T-helper 2 cell treated with Interferon-gamma antibody and Interleukin-4, amounts not matched to agents 5 μg/mL and 100 μg/mL, for 36 hours (primary cell): ENCODE measurements at regions not wholly inside any gene's neighbourhood (a gene's known extent, or its start where the extent isn't known, plus 50 kb on each side); places are given as distances from the start of the nearest gene placed in this dataset.
"Not testable (repeated sequence)": the region's sequence is repeated elsewhere in the genome, so short reads cannot be mapped to it uniquely, and the experiment has no call there.

Experiments
- DNase-seq: peaks from one replicate; pipeline ENCODE4 v3.0.0; 2021; ENCODE audit warnings: low spot score
- H3K27ac Mint-ChIP-seq: one replicate; pipeline ENCODE4 v1.8.0; 2021; ENCODE audit warnings: mild to moderate bottlenecking, mixed read lengths
- H3K27me3 Mint-ChIP-seq: one replicate; pipeline ENCODE4 v1.8.0; 2021; ENCODE audit warnings: low read depth, mixed read lengths
- H3K36me3 Mint-ChIP-seq: one replicate; pipeline ENCODE4 v1.8.0; 2021; ENCODE audit warnings: low read depth, mixed read lengths
- H3K4me1 Mint-ChIP-seq: one replicate; pipeline ENCODE4 v1.8.0; 2021; ENCODE audit warnings: low read depth, mixed read lengths
- H3K4me3 Mint-ChIP-seq: one replicate; pipeline ENCODE4 v1.8.0; 2022; ENCODE audit warnings: mild to moderate bottlenecking, moderate library complexity, mixed read lengths
- H3K9me3 Mint-ChIP-seq: one replicate; pipeline ENCODE4 v1.8.0; 2021; ENCODE audit warnings: mixed read lengths

- DNase-seq, result no peak
- no peaks in the 10 kb centered on the region for H3K36me3 Mint-ChIP-seq
- peaks cover 9% of the 10 kb centered on the region for H3K9me3 Mint-ChIP-seq
- no peaks in the 10 kb centered on the region for H3K27me3 Mint-ChIP-seq
- peak overlapping the region; percentile 78 for H3K4me3 Mint-ChIP-seq
- H3K27ac Mint-ChIP-seq, result peak overlapping the region; percentile 93
- H3K4me1 Mint-ChIP-seq, result peaks cover 7% of the 10 kb centered on the region
These were observed 118.6 kb downstream of the CRLF2 start for GRCh38 chrX:1093586-1094421.

- no peaks in the 10 kb centered on the region for H3K36me3 Mint-ChIP-seq
- H3K4me1 Mint-ChIP-seq, result peaks cover 7% of the 10 kb centered on the region
- no peaks in the 10 kb centered on the region for H3K27me3 Mint-ChIP-seq
- H3K4me3 Mint-ChIP-seq, result peak overlapping the region; percentile 78
- DNase-seq, result peak; percentile 41
- peak overlapping the region; percentile 93 for H3K27ac Mint-ChIP-seq
- H3K9me3 Mint-ChIP-seq, result peaks cover 9% of the 10 kb centered on the region
These were observed 119.3 kb downstream of the CRLF2 start for GRCh38 chrX:1093121-1093520.

GRCh38 chrX:1086444-1087409 is 125.7 kb downstream of the CRLF2 start:
- no peaks in the 10 kb centered on the region for H3K27me3 Mint-ChIP-seq
- no peak overlapping the region for H3K27ac Mint-ChIP-seq
- no peak for DNase-seq
- peaks cover 28% of the 10 kb centered on the region for H3K9me3 Mint-ChIP-seq
- no peaks in the 10 kb centered on the region for H3K36me3 Mint-ChIP-seq
- H3K4me3 Mint-ChIP-seq, result no peak overlapping the region
- no peaks in the 10 kb centered on the region for H3K4me1 Mint-ChIP-seq

GRCh38 chrX:1085871-1086270 is 126.6 kb downstream of the CRLF2 start:
- not testable (repeated sequence) for H3K27me3 Mint-ChIP-seq, H3K4me1 Mint-ChIP-seq, H3K27ac Mint-ChIP-seq, H3K4me3 Mint-ChIP-seq, H3K36me3 Mint-ChIP-seq, DNase-seq
- peaks cover 28% of the 10 kb centered on the region for H3K9me3 Mint-ChIP-seq

- Mint-ChIP-seq H3K27me3 (no peaks in the 10 kb centered on the region), H3K4me3 (no peak overlapping the region), H3K4me1 (no peaks in the 10 kb centered on the region), H3K36me3 (no peaks in the 10 kb centered on the region), H3K27ac (no peak overlapping the region), H3K9me3 (peaks cover 28% of the 10 kb centered on the region)
- no peak for DNase-seq
These were observed 127.8 kb downstream of the CRLF2 start for GRCh38 chrX:1084689-1085088.

- peaks cover 12% of the 10 kb centered on the region for H3K9me3 Mint-ChIP-seq
- H3K27ac Mint-ChIP-seq, result no peak overlapping the region
- no peaks in the 10 kb centered on the region for H3K36me3 Mint-ChIP-seq
- DNase-seq, result no peak
- H3K4me1 Mint-ChIP-seq, result peaks cover 6% of the 10 kb centered on the region
- H3K4me3 Mint-ChIP-seq, result peak overlapping the region; percentile 58
- H3K27me3 Mint-ChIP-seq, result peaks cover 5% of the 10 kb centered on the region
These were observed 135.4 kb downstream of the CRLF2 start for GRCh38 chrX:1076871-1077651.

GRCh38 chrX:1075741-1076140 is 136.7 kb downstream of the CRLF2 start:
- Mint-ChIP-seq H3K36me3 (no peaks in the 10 kb centered on the region), H3K9me3 (peaks cover 12% of the 10 kb centered on the region), H3K4me1 (peaks cover 6% of the 10 kb centered on the region), H3K4me3 (no peak overlapping the region), H3K27me3 (peaks cover 5% of the 10 kb centered on the region), H3K27ac (no peak overlapping the region)
- no peak for DNase-seq

- no peak overlapping the region for H3K27ac Mint-ChIP-seq
- no peaks in the 10 kb centered on the region for H3K36me3 Mint-ChIP-seq
- peaks cover 5% of the 10 kb centered on the region for H3K27me3 Mint-ChIP-seq
- peaks cover 6% of the 10 kb centered on the region for H3K4me1 Mint-ChIP-seq
- no peak overlapping the region for H3K4me3 Mint-ChIP-seq
- peaks cover 12% of the 10 kb centered on the region for H3K9me3 Mint-ChIP-seq
- DNase-seq, result no peak
These were observed 137.3 kb downstream of the CRLF2 start for GRCh38 chrX:1075156-1075555.

- no peak overlapping the region for H3K4me3 Mint-ChIP-seq
These were observed 137.7 kb downstream of the CRLF2 start for GRCh38 chrX:1074755-1075154.

GRCh38 chrX:1074172-1074571 is 138.3 kb downstream of the CRLF2 start:
- Mint-ChIP-seq H3K9me3 (peaks cover 12% of the 10 kb centered on the region), H3K4me1 (peaks cover 6% of the 10 kb centered on the region), H3K27me3 (peaks cover 5% of the 10 kb centered on the region), H3K4me3 (peak overlapping the region; percentile 23), H3K36me3 (no peaks in the 10 kb centered on the region), H3K27ac (peak overlapping the region; percentile 78)
- DNase-seq, result no peak

More at GRCh38 chrX:1074755-1075154, 137.7 kb downstream of the CRLF2 start:
- DNase-seq, result no peak
- Mint-ChIP-seq H3K4me1 (peaks cover 6% of the 10 kb centered on the region), H3K27ac (no peak overlapping the region), H3K9me3 (peaks cover 12% of the 10 kb centered on the region), H3K36me3 (no peaks in the 10 kb centered on the region), H3K27me3 (peaks cover 5% of the 10 kb centered on the region)

- no peak for DNase-seq
- peaks cover 12% of the 10 kb centered on the region for H3K9me3 Mint-ChIP-seq
- H3K27ac Mint-ChIP-seq, result no peak overlapping the region
- no peak overlapping the region for H3K4me3 Mint-ChIP-seq
- peaks cover 6% of the 10 kb centered on the region for H3K4me1 Mint-ChIP-seq
- H3K27me3 Mint-ChIP-seq, result peaks cover 5% of the 10 kb centered on the region
- H3K36me3 Mint-ChIP-seq, result no peaks in the 10 kb centered on the region
These were observed 139.6 kb downstream of the CRLF2 start for GRCh38 chrX:1072637-1073377.

- Mint-ChIP-seq H3K36me3 (no peaks in the 10 kb centered on the region), H3K27me3 (no peaks in the 10 kb centered on the region), H3K4me3 (no peak overlapping the region)
These were observed 141.1 kb downstream of the CRLF2 start for GRCh38 chrX:1071351-1071750.

GRCh38 chrX:1062351-1062750 is 150.1 kb downstream of the CRLF2 start:
- H3K36me3 Mint-ChIP-seq, result no peaks in the 10 kb centered on the region
- no peak for DNase-seq
- H3K27ac Mint-ChIP-seq, result no peak overlapping the region
- H3K4me3 Mint-ChIP-seq, result no peak overlapping the region
- H3K27me3 Mint-ChIP-seq, result no peaks in the 10 kb centered on the region
- H3K9me3 Mint-ChIP-seq, result peaks cover 34% of the 10 kb centered on the region
- no peaks in the 10 kb centered on the region for H3K4me1 Mint-ChIP-seq

More at GRCh38 chrX:1071351-1071750, 141.1 kb downstream of the CRLF2 start:
- DNase-seq, result no peak
- Mint-ChIP-seq H3K4me1 (no peaks in the 10 kb centered on the region), H3K9me3 (peaks cover 12% of the 10 kb centered on the region), H3K27ac (no peak overlapping the region)
